ENCODE measurements at regions not wholly inside any gene's neighbourhood (a gene's known extent, or its start where the extent isn't known, plus 50 kb on each side); places are given as distances from the start of the nearest gene placed in this dataset.

DNA sequence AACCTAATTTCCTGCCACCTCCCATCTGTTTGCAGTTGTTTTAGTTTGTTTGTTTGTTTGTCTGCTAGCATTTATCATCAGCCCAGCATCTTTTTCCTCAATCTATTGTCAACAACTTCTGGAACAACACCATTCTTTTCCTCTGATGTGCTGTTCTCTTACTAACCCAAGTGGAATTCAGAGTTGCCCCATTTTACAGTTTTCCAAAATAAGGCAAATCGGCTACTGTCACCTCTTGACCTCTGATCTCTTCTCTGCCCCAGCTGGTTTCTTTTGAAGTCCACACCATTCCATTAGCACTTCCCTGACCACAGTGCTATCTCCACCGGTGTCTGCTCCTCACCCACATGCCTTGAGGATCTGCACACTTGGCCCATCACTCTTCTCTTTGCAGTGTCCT is 102.4 kb downstream of the EFNB2 start:
- DNase-seq (ENCODE audit: low read depth in 2 of 2), result no peak

DNA sequence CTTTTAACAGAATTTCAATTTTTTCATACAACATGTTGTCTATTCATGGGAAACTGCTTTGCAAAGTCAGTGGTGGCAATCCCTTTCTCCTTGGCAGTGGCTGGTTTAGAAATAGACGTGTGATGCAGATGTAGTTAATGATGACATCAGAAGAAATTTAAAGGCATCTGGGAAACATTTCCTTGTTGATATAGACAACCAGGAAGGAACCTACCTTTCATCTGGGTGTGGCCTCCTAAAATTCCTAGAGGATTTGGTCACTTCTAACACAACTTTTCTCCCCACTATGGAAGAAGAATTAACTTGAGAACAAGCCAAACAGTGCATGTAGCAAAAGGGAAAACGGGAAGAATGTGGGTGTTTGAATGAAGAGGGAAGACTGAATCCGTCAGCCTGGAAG is 102.8 kb downstream of the EFNB2 start:
- DNase-seq (ENCODE audit: low read depth in 2 of 2), result no peak

DNA sequence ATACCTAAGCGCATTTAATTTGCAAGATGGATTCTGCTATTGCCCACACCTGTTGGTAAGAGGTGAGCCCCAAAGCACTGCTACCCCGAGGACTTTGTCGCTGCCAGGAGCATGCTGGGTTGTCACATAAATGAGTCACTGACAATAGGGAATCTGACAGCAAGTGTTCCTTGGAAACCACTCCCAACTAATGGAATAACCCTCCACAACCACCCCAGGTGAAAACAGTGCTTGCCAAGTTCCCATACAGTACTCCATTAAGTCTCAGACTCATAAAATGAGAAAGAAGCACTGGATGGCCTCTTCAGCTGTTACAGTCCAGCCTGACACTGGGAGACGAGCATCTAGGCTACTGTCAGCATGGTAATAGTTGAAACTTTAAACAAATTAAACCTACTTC is 108.6 kb downstream of the EFNB2 start:
- no peak for DNase-seq (ENCODE audit: low read depth in 2 of 2)

DNA sequence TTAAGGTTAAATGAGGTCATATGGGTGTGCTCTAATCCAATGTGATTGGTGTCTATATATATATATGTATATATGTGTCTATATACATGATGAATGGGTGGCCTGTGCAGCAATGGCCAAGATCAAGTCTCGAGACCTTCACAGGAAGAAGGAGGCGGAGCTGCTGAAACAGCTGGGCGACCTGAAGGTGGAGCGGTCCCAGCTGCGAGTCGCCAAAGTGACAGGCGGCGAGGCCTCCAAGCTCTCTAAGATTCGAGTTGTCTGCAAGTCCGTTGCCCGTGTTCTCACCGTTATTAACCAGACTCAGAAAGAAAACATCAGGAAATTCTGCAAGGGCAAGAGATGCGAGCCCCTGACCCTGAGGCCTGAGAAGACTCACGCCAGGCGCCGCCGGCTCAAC is 109.8 kb downstream of the EFNB2 start:
- DNase-seq (ENCODE audit: low read depth in 2 of 2), result no peak

DNA sequence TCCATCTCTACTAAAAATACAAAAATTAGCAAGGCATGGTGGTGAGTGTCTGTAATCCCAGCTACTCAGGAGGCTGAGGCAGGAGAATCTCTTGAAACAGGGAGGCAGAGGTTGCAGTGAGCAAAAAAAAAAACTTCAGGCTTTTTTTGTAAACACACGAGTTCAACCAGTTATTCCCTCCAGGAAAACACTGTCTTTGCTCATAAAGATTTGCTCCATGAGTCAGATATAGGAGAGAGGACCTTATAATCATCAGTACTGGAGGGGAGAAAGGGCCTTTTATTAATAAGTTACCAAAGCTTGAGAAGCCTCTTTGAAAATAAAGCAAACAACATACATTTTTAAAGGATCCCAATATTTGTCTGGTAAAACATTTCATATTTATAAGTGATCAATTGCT is 110.7 kb downstream of the EFNB2 start:
- no peak for DNase-seq (ENCODE audit: low read depth in 2 of 2)

DNA sequence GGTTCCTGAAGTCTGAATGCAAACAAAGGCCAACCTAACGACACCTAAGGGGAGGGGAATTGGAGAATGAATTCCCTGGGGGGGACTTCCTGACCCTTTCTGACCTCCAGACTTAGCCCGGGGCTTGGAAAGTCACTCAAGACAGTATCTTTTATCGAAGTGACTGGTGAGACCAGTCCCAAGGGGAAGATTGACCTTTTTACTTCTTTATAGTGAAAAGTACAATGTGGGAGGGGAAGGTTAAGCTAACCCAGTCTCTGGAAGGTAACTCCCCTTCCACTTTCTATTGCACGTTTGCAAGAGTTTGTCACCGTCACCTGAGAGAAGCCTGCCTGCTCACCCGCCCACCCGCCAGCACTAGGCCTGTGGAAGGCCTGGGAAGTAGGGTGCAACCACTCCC is 111.9 kb downstream of the EFNB2 start:
- DNase-seq (ENCODE audit: low read depth in 2 of 2), result no peak

DNA sequence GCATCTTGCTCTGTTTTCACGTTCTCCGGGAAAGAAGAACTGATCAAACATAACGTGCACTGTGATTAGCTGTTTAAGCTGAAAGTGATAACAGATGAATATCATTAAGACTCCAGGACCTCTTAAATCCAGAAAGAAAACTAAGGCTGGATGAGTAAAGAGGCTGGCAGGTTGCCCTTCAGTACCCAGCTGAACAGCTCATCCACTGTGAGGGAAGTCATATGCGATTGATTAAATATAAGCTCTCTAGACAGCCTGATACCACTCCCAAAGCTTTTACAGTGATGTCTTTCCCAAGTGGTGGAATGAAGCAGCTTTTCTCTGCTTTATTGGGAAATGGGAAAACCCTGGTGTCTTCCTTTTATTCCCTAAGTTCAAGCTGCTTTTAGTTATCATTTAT is 116.9 kb downstream of the EFNB2 start:
- DNase-seq (ENCODE audit: low read depth in 2 of 2), result no peak

DNA sequence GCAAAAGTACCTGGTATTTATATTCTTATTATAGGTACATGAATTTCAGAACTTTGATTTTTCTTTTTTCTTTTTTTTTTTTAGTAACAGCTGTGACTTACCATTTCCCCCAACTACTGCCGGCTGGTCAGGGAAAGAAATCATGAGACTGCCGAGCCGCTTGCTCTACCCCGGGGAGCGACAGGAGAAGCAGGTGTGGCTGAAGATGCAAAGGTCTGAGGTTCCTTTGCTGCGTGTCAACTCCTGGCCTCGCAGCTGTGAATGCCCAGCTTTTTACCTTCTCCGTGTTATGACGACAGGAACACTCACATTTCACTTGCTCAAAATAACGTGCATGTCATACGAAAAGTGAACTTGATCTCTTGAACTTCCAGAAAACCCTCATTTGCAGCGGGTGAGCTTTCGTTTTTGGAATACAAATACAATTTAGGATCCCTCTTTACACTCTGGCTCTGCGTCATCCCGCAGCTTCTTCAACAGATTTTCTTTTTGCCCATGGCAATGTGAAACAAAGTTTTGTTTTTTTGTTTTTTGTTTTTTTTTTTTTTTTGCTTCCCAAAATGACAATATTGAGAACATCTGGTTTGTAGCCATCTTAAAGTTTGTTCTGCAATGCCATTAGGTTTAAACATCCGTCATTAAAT is 117.9 kb downstream of the EFNB2 start:
- no peak for DNase-seq (ENCODE audit: low read depth in 2 of 2)

DNA sequence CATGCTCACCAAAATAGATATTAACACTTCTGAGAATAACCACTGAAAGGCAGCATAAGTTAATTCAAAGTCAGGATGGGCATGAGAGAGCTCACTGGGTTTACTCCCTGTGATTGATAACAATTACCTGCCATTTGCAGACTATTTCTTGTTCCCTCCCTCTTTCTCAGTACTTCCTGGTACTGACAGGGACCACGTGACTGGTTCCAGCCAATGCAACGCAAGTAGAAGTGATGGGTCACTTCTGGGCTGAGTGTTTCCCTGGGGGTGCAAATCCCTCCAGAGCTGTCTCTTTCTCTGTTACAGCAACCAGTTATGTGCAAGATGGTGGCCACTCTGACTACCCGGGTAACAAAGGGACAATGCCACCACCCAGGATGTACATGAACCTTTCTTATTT is 118.8 kb downstream of the EFNB2 start:
- no peak for DNase-seq (ENCODE audit: low read depth in 2 of 2)

DNA sequence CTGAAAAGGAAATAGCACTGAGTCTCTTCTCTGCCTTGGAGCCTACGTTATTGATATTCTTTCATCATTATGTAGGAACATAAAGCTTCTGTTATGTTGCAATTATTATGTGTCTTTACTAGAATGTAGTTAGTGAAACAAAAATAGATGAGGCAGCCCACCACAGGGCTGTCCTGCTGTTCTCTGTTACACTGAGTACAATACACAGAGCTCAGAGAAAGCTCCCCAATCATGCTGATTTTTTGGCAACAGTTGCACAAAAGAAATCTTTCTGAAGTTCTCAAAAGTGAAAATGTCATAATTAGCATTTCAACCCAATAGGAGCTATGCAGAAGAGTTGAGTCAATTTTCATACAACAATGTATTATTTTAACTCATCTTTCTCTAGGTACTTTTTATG is 119.5 kb downstream of the EFNB2 start:
- no peak for DNase-seq (ENCODE audit: low read depth in 2 of 2)

DNA sequence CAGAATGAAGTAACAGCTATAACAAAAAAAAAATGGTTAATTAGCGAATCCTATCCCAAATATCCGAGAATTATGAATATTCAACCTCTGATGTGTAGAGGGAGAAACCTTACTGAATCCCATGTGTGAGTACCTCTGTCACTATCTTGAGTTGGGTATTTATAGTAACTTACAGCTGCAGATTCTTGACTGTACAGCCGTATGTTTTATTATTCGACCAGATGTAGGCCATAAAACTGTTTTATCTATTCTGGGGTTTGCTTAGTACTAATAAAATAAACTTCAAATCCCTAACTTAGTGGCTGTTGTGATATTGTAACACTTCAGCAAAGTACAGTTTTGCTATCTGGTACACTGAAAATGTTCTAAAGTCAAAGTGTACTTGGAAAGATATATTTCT is 120.0 kb downstream of the EFNB2 start:
- no peak for DNase-seq (ENCODE audit: low read depth in 2 of 2)

DNA sequence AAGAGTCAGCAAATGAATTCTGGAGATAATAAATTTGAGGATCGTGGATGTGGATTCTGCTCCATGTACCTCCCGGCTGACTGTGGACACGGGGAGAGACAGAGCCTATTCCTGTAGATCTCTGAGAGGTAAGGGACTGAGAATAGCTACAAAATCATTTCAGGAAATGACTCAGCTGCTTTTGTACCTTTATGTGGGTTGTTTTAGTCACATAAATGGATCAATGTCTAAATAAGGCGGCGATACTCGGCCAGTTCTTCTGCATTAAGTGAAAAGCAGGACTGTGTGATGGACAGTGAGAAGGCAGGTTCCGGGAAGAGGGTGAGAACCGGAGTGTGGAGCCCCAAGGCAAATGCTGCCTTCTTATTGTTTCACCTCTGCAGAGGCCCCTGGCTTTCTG is 128.1 kb downstream of the EFNB2 start:
- DNase-seq (ENCODE audit: low read depth in 2 of 2), result no peak

DNA sequence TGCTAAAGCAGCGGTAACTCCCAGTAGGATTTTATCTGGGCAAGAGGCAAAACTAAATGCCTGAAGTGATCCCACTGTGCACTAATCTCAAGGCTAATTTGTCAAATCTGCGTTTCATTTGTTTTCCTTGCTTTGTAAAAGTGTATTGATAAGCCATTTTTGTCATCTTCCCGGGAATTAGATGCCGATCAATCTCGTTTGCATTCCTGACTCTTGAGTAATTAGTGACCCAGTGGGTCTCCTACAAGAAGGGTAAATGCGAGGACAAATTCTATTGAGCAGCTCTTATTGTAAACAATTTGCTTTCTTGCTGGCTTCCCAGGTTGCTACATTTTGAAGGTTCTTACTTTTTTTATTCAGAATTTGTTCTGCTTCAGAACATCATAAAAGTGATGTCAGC is 129.7 kb downstream of the EFNB2 start:
- no peak for DNase-seq (ENCODE audit: low read depth in 2 of 2)

DNA sequence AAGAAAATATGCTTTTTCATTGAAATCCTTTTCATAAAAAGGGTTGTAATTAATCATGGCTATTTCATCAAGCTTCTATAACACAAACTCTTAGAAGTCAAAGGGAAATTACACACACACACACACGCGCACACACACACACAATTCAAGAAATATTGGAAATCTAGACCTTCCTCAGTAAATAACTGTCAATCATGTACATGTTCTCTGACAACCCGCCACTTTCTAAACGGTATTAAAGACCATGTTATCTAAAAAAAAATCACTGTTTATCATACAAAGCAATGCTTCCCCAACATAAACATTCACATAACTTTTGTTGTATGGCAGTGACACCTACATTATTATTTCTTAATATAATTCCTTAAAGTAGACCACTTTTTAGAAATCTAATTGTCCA is 132.2 kb downstream of the EFNB2 start:
- DNase-seq (ENCODE audit: low read depth in 2 of 2), result no peak

DNA sequence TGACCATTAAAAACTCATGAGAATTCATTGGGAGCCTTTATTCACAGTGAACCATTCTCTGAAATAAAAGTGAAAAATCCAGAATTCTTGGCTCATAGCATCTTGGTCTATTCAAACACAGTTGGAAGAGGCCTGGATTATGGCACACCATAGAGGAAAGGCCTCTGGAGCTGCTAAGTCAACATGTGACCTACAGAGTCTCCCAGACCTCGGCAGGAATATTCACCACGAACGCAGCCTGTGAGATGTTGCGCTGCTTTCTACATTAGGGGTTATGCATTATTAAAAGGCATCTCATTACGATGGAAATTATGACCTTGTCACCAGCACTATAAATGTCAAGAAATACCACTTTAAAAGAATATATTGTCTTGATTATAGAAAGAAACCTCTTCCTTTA is 132.6 kb downstream of the EFNB2 start:
- DNase-seq (ENCODE audit: low read depth in 2 of 2), result no peak

DNA sequence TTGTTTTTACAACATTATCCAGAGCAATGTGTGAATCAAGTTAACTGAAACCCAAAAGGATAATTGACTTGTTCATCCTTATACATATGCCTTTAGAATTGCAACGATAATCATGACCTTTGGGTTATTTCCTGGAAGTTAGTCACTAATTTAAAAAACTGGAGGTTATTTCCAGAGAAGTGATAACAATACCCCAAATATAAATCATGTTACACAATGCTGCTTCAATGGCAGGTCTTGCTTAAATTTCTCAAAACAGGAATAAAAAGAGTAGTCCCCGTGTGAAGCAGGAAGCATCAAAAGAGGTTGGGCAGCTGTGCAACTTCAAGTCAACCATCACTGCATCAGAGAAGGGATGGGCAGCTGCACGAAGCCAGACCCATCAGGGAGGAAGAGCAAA is 134.4 kb downstream of the EFNB2 start:
- no peak for DNase-seq (ENCODE audit: low read depth in 2 of 2)

DNA sequence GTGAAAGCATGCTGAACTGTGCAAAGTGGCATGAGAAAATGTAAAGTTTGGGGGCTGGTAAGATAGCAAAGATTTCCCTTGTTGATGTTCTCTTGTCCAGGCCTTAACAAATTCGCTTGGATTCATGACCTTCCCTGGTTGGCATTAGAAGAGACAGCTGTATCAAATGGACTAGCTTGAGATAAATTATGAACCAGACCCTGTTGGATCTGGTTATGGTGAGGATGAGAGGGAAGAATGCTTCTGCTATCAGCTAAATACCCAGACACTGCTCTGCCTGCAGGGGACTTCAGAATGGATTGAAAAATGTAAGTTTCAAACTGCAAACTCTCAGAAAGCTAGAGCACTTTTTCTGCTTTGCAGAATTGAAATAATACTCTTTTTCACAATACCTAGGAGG is 135.2 kb downstream of the EFNB2 start:
- no peak for DNase-seq (ENCODE audit: low read depth in 2 of 2)

DNA sequence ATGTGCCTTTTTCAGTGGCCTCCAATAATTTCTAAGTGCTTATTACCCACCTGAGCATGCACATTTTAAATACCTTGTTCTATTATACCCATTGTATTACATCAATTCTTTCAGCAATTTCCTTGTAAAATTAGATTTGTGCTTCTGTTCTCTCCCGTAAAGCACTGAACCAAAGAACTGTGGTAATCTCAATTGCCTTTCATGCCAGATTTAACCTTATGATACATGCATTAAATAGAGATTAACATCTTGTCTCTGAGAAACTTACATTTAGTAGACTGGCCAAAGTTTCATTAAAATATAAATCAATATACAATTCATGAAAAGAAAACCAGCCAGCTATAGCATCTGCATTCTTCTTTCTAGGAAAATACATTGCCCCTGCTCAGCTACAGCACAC is 137.2 kb downstream of the EFNB2 start:
- DNase-seq (ENCODE audit: low read depth in 2 of 2), result no peak

DNA sequence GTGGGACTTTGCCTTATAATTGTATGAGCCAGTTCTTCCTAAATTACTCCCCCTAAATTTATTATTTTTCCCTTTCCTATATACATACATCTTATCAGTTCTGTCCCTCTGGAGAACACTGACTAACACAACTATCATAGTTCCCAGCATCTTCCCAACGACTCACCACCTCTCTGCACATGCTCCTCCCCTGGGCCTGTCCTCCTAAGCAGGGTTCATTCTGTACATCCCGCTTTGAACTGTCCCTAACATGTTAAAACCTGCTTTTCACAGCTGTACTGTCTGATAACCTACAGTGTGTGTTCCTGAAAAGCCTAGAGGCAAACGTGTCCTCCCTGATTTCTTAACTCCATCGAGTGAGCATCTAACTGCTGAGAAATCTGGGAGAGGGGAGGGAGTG is 141.7 kb downstream of the EFNB2 start:
- DNase-seq (ENCODE audit: low read depth in 2 of 2), result no peak

DNA sequence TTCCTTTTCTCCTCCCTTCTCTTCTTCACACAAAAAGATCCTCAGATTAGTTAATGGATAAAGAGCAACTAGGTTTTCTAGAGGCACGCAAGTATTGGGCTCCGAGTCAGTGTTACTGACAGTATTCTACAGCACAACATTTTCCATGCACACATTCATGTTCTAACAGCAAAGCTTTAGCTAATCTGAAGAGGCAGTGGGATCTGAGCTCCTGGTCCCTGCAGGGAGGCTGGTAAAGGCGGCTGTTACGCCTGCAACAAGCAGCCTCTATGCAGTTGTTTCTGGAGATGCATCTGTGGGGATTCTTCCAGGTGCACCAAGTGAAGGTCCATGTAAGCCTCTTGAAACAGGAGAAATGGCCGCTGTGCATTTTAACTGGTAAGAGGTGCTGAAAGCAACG is 143.8 kb downstream of the EFNB2 start:
- no peak for DNase-seq (ENCODE audit: low read depth in 2 of 2)

DNA sequence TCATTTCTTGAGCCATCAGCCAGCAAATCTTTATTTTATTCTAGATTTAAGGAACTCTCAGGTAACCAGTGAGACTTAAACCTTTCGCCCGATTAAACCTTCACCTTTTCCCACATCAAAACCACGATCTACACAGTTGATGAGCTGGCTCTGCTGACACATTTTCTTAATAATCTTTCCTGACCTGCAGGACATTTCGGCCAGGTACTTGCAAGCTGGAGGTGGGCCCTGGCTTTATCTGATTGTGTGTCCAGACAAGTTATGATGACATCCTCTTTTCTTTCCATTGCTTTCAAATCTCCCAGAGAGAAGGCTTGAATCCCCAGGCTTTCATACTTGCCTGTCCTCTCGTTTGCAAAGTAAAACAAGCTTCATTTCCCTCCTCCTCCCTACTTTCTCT is 144.2 kb downstream of the EFNB2 start:
- DNase-seq (ENCODE audit: low read depth in 2 of 2), result no peak

DNA sequence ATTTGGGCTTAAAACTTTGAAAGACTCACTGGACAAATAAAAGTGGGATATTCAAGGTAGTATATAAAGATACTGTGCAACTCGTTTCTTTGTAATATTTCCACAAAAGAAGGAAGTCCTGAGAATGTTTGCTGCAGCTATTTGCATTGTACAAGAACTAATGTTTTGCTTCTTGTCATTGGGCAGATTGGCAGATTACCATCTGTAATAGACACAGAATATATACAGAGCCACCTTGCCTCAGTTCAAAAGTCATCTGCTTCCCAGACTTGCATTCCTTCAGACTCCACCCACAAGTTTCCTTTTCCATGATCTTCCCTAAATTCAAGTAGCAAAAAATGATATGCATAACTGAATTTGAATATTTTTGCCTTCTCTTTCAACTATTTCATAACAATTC is 145.1 kb downstream of the EFNB2 start:
- DNase-seq (ENCODE audit: low read depth in 2 of 2), result no peak

DNA sequence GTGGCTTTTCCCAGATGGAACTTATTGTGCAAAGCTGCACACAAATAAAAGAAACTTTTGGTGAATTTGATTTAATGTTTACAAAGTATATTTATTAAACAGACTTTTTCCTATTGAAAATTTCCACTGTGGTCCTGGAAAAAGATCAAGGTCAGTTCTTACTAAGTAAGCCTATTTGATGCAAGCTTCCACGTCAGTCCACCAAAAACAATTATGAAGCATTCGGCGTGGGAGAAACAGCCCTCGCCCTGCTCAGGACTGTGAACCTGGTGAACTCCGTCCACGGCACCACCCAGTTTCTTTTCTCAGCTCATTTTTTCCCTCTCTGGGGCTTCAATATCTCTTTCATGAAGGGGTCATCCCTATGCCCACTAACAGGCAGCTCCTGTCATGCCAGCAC is 149.8 kb downstream of the EFNB2 start:
- no peak for DNase-seq (ENCODE audit: low read depth in 2 of 2)

DNA sequence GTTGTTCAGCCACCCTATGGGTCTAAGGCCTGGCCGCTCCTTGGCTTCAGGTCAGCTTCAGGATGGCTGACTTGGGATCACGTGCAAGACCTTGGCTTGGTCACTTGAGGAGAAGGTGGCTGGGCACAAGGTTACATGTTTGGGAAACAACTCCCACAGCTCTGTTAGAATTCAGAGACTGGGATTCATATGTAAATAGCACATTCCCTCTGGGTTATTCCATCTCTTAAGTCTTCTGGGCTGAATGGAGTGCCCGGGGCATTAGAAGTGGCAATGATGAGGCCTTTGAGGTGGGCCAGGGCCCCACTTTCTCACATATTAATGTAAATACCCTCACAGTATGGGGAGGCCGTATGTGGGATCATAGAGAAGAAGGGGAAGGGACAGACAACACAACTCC is 150.9 kb downstream of the EFNB2 start:
- DNase-seq (ENCODE audit: low read depth in 2 of 2), result no peak

DNA sequence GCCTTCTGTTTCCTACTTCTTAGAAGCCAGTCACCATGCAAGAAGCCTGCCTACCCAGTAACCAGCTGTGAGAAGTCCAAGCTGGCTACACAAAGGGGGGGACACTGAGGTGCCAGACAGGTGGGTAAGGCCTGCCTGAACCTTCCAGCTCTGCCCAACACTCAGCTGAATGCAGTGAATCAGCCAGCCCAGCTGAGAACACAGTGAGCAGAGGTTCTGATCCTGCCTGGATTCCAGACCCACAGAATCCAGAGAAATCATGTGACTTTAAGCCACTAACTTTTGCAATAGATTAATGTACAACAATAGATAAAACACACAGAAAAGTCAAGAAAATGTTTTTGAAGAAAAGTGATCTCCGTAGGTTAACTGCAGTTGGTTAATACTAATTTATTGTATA is 151.7 kb downstream of the EFNB2 start:
- no peak for DNase-seq (ENCODE audit: low read depth in 2 of 2)
